Tibial nerve (tissue), 4 donors: ENCODE measurements at regions not wholly inside any gene's neighbourhood (a gene's known extent, or its start where the extent isn't known, plus 50 kb on each side); places are given as distances from the start of the nearest gene placed in this dataset.

Experiments
- DNase-seq, 2 donors: peaks; one replicate each; pipeline ENCODE4 v3.0.0-alpha.2; 2019; ENCODE audit warnings: low spot score in 2 of 2
- H3K27ac ChIP-seq, 4 donors: fragments of 200-600 bp; sonication (generic) in 3 of 4; one replicate each; pipeline ENCODE4 v1.5.1; 2017 to 2019; ENCODE audit warnings: mild to moderate bottlenecking in 1 of 4
- H3K27me3 ChIP-seq, 2 donors: fragments of 200-600 bp; sonication (generic) in 1 of 2; one replicate each; pipeline versions ENCODE4 v1.5.1 to v1.6.0; 2017 to 2019
- H3K36me3 ChIP-seq, 3 donors: fragments of 200-600 bp; sonication (generic); one replicate each; pipeline ENCODE4 v1.5.1; 2018 to 2019
- H3K4me1 ChIP-seq, 4 donors: fragments of 200-600 bp; sonication (generic) in 3 of 4; one replicate each; pipeline ENCODE4 v1.5.1; 2017 to 2019
- H3K4me3 ChIP-seq, 4 donors: fragments of 200-600 bp; sonication (generic) in 3 of 4; one replicate each; pipeline ENCODE4 v1.5.1; 2017 to 2019; ENCODE audit warnings: mild to moderate bottlenecking in 1 of 4, moderate library complexity in 1 of 4
- H3K9me3 ChIP-seq, 4 donors: fragments of 200-600 bp; sonication (generic) in 3 of 4; one replicate each; pipeline ENCODE4 v1.5.1; 2017 to 2019
- CTCF ChIP-seq, 5 experiments: fragments of 200-600 bp in 3 of 5; fragments of 450-650 bp in 2 of 5; sonication (generic) in 3 of 5; IDR thresholded peaks; one replicate each; pipeline ENCODE4 v1.5.1; 2016 to 2019; ENCODE audit warnings: antibody characterized with exemption in 5 of 5, mild to moderate bottlenecking in 3 of 5, moderate library complexity in 2 of 5
- EP300 ChIP-seq, 2 donors: sonication (generic); formaldehyde crosslinking; IDR thresholded peaks; one replicate each; pipeline ENCODE4 v1.6.1; 2017; ENCODE audit warnings: antibody characterized with exemption in 2 of 2, mild to moderate bottlenecking in 1 of 2
- POLR2A ChIP-seq, 2 donors: fragments of 450-650 bp; IDR thresholded peaks; one replicate each; pipeline ENCODE4 v1.6.1; 2017; ENCODE audit warnings: antibody characterized with exemption in 2 of 2, mild to moderate bottlenecking in 2 of 2, moderate library complexity in 2 of 2
- WGBS, 2 donors: methylation state at CpG; one replicate each; pipeline ENCODE4 v1.1.5; 2018; 5-methylcytosine and 5-hydroxymethylcytosine counted together

- no peak for TF ChIP-seq POLR2A (IDR thresholded peaks at IDR 0.05)
- TF ChIP-seq CTCF (IDR thresholded peaks at IDR 0.05), result no peak
- no peak for TF ChIP-seq EP300 (IDR thresholded peaks at IDR 0.05)
- no peaks in the 10 kb centered on the region for H3K27me3 ChIP-seq
- H3K9me3 ChIP-seq, result peaks cover 0 to 74% (median 0%) of the 10 kb centered on the region in 4 donors
- no peak for DNase-seq
- no peaks in the 10 kb centered on the region for H3K36me3 ChIP-seq
- 81 to 86% methylated on average over 15 to 16 of the region's 17 CpGs for WGBS, 2 donors
- no peaks in the 10 kb centered on the region for H3K4me1 ChIP-seq
- H3K4me3 ChIP-seq, result no peak overlapping the region
- H3K27ac ChIP-seq, result no peak overlapping the region
These were observed 84.9 kb upstream of the ZNF716 start for GRCh38 chr7:57364933-57365710.

- H3K27me3 ChIP-seq, result no peaks in the 10 kb centered on the region
- TF ChIP-seq CTCF (IDR thresholded peaks at IDR 0.05), result no peak
- no peak for TF ChIP-seq EP300 (IDR thresholded peaks at IDR 0.05)
- no peak for TF ChIP-seq POLR2A (IDR thresholded peaks at IDR 0.05)
- no peak for DNase-seq
- H3K27ac ChIP-seq, result no peak overlapping the region
- H3K9me3 ChIP-seq, result peaks cover 0 to 59% (median 0%) of the 10 kb centered on the region in 4 donors
- no peaks in the 10 kb centered on the region for H3K4me1 ChIP-seq
- H3K36me3 ChIP-seq, result no peaks in the 10 kb centered on the region
- H3K4me3 ChIP-seq, result no peak overlapping the region
- WGBS, 2 donors, result 74 to 79% methylated on average over 6 of the region's 6 CpGs
These were observed 82.8 kb upstream of the ZNF716 start for GRCh38 chr7:57367171-57367570.

GRCh38 chr7:57370066-57370738 is 79.8 kb upstream of the ZNF716 start:
- WGBS, 2 donors, result 69 to 85% methylated on average over 4 of the region's 4 CpGs
- Histone ChIP-seq H3K4me3 (no peak overlapping the region), H3K27me3 (no peaks in the 10 kb centered on the region), H3K27ac (no peak overlapping the region), H3K4me1 (no peaks in the 10 kb centered on the region), H3K9me3 (peaks cover 0 to 58% (median 0%) of the 10 kb centered on the region in 4 donors), H3K36me3 (no peaks in the 10 kb centered on the region)
- TF ChIP-seq CTCF (IDR thresholded peaks at IDR 0.05), result no peak
- no peak for TF ChIP-seq POLR2A (IDR thresholded peaks at IDR 0.05)
- no peak for TF ChIP-seq EP300 (IDR thresholded peaks at IDR 0.05)
- no peak for DNase-seq

- Histone ChIP-seq H3K4me1 (no peaks in the 10 kb centered on the region), H3K9me3 (peaks cover 0 to 54% (median 0%) of the 10 kb centered on the region in 4 donors), H3K27ac (no peak overlapping the region), H3K27me3 (no peaks in the 10 kb centered on the region), H3K36me3 (no peaks in the 10 kb centered on the region), H3K4me3 (no peak overlapping the region)
- WGBS, 2 donors, result 65 to 100% methylated on average over 2 of the region's 2 CpGs
- TF ChIP-seq POLR2A (IDR thresholded peaks at IDR 0.05) (no peak), CTCF (IDR thresholded peaks at IDR 0.05) (no peak), EP300 (IDR thresholded peaks at IDR 0.05) (no peak)
- no peak for DNase-seq
These were observed 79.3 kb upstream of the ZNF716 start for GRCh38 chr7:57370739-57371098.

- H3K27ac ChIP-seq, result no peak overlapping the region
- no peak overlapping the region for H3K4me3 ChIP-seq
- TF ChIP-seq POLR2A (IDR thresholded peaks at IDR 0.05) (no peak), CTCF (IDR thresholded peaks at IDR 0.05) (no peak), EP300 (IDR thresholded peaks at IDR 0.05) (no peak)
- no peaks in the 10 kb centered on the region for H3K4me1 ChIP-seq
- no peak for DNase-seq
- H3K9me3 ChIP-seq, result peaks cover 0 to 36% (median 0%) of the 10 kb centered on the region in 4 donors
- H3K27me3 ChIP-seq, result no peaks in the 10 kb centered on the region
- no peaks in the 10 kb centered on the region for H3K36me3 ChIP-seq
- WGBS, 2 donors, result 69 to 72% methylated on average over 2 of the region's 2 CpGs
These were observed 74.2 kb upstream of the ZNF716 start for GRCh38 chr7:57375783-57376182.
